Fibroblast of villous mesenchyme (primary cell): ENCODE measurements at regions not wholly inside any gene's neighbourhood (a gene's known extent, or its start where the extent isn't known, plus 50 kb on each side); places are given as distances from the start of the nearest gene placed in this dataset.

ENCODE experiments used
- DNase-seq: peaks from one replicate; pipeline ENCODE4 v3.0.0-alpha.2; 2010; ENCODE audit warnings: low read depth
- H3K4me3 ChIP-seq: 2 replicates; pipeline ENCODE4 v1.5.1; 2011; ENCODE audit warnings: low read depth, mild to moderate bottlenecking, low read length
- CTCF ChIP-seq: IDR thresholded peaks from 2 replicates; pipeline ENCODE4 v1.5.1; 2012; ENCODE audit warnings: low read depth, mild to moderate bottlenecking, low read length; ENCODE audit not compliant: insufficient read depth

DNA sequence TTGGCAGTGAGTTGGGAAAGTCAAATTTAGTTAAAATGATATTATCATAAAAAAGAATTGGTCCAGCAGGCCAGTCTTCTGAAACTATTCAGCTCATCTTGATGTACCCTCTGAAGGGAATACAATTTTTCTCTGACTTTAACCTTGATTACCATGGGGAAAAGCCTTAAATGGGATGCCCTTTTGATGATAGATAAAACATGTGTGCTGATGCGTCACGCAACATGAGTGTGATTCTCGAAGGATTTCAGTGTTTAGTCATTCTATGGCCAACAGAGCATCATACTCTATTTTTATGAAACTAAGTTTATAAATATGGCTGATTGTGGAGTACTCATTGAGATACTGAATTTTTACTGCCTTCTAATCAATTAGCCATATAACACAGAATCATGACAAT lies 171.5 kb downstream of the ZNF281 start:
- TF ChIP-seq CTCF = no peak
- DNase-seq = no peak
- H3K4me3 ChIP-seq = no peak overlapping the region

DNA sequence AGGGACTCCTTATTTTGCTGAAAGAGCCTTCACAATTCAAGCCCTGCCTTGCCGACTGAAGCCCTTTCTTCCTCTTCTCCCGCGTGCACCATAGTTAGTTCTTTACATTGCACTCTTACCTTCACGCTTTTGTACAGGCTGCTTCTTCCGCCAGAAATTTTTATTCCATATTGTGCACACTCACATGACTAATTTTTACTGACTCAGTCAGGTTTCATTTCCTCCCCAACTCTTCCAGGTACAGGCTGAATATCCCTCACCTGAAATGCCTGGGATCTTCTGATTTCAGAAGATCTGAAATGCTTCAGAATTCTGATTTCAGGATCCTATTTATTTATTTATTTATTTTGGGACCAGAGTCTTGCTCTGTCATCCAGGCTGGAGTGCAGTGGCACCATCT lies 172.8 kb downstream of the ZNF281 start:
- no peak for TF ChIP-seq CTCF
- no peak overlapping the region for H3K4me3 ChIP-seq
- DNase-seq = no peak

DNA sequence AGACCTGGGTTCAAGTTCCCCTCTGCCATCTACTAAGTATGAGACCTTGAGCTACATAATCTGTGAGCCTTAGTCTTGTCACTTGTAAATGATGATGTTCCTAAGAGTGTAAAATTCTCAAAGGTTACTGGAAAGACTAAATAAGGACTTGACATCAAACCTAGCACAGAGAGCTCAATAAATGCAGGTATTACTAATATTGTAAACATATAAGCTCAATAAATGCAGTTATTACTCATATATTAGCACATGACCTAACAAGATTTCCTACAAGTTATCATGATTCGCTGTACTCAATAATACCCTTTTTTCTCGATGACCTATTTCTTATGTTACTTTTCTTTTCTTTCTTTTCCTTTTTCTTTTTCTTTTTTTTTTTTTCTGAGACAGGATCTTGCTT lies 174.9 kb downstream of the ZNF281 start:
- H3K4me3 ChIP-seq = no peak overlapping the region
- TF ChIP-seq CTCF = no peak
- no peak for DNase-seq

DNA sequence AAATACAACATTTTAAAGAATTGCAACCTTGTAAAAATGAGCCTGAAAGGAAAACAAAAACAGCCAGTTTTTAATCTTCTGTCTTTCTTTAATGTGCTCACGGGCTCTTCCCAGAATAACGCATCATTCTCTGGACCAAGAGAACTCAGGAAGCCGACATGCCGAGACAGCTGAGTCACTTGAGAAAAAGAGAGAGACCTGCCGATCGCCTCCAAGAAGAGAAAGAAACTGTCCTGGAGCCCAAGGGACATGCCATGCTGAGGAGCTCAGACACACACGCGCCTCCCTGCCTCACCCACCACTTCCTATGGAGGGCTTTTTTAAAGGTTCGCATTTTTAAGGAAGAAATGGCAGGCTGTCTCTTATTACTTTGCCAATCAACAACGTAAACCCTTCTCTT lies 176.4 kb downstream of the ZNF281 start:
- DNase-seq = peak; percentile 33
- TF ChIP-seq CTCF = no peak
- no peak overlapping the region for H3K4me3 ChIP-seq

- no peak overlapping the region for H3K4me3 ChIP-seq
- TF ChIP-seq CTCF = no peak
- peak; percentile 67 for DNase-seq
These were observed 178.0 kb downstream of the ZNF281 start for GRCh38 chr1:200231787-200232231.

DNA sequence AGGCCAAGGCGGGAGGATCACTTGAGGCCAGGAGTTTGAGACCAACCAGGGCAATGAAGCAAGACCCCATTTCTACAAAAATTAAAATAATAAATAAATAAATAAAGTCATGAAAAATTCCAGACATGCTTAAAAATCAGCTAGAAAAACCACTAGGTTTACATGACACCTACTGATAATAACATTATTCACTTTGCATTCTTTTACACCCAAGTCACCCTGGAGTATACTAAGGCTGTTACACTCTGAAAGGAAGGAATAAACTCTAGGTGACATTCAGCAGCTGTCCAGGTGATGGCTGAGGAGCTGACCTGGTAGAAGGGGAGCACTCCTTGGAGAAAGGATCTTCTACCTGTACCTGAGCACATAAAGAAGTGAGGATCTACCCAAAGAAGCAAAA lies 179.2 kb downstream of the ZNF281 start:
- H3K4me3 ChIP-seq = no peak overlapping the region
- no peak for DNase-seq
- no peak for TF ChIP-seq CTCF

DNA sequence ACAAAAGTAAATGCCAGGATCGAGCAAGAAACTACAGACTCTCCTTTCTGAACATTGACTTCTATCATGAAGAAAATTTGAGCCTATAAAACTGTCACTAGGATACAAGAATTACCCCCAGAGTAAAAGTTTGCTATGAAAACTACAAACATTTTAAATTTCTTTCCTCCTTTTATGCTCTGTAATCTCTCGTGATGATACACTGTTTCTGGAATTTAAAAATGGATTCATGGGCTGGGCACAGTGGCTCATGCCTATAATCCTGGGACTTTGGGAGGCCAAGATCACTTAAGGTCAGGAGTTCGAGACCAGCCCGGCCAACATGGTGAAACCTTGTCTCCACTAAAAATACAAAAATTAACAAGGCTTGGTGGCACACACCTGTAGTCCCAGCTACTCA lies 181.3 kb downstream of the ZNF281 start:
- H3K4me3 ChIP-seq = no peak overlapping the region
- TF ChIP-seq CTCF = no peak
- peak; percentile 10 for DNase-seq
